MCF 10A (cell line): ENCODE measurements at regions not wholly inside any gene's neighbourhood (a gene's known extent, or its start where the extent isn't known, plus 50 kb on each side); places are given as distances from the start of the nearest gene placed in this dataset.

Source experiments
- BruUV-seq: library from RNA; stranded (reverse); fragments of 400-500 nt; replicated peaks from 2 replicates; lab custom pipeline; 2021; lab: Mats Ljungman, UMichigan
- CTCF ChIA-PET: fragments of 300-600 bp; sonication (Branson Sonifier 250); formaldehyde crosslinking; extraction: SDS; loops from one replicate; lab custom pipeline; 2021; ENCODE audit warnings: antibody characterized with exemption, inconsistent platforms; lab: Yijun Ruan, JAX
- POLR2A ChIA-PET: fragments of 300-600, 350-650 bp; sonication (Branson Sonifier 250); formaldehyde crosslinking; extraction: SDS; loops from one replicate; lab custom pipeline; 2020; ENCODE audit warnings: antibody characterized with exemption, inconsistent platforms; lab: Yijun Ruan, JAX
- DNase-seq: peaks from one replicate; pipeline ENCODE4 v3.0.0-alpha.2; 2018; ENCODE audit not compliant: unreplicated experiment
- H3K27ac Mint-ChIP-seq: one replicate; pipeline ENCODE4 v1.8.0; 2022; ENCODE audit warnings: mild to moderate bottlenecking, low read depth, mixed read lengths; ENCODE audit not compliant: unreplicated experiment
- H3K27me3 Mint-ChIP-seq: one replicate; pipeline ENCODE4 v1.8.0; 2022; ENCODE audit warnings: mixed read lengths; ENCODE audit not compliant: insufficient read depth, unreplicated experiment
- H3K36me3 Mint-ChIP-seq: one replicate; pipeline ENCODE4 v1.8.0; 2022; ENCODE audit warnings: mild to moderate bottlenecking, moderate library complexity, mixed read lengths; ENCODE audit not compliant: insufficient read depth, unreplicated experiment
- H3K4me1 Mint-ChIP-seq: one replicate; pipeline ENCODE4 v1.8.0; 2022; ENCODE audit warnings: mixed read lengths; ENCODE audit not compliant: insufficient read depth, unreplicated experiment
- H3K4me3 Mint-ChIP-seq: one replicate; pipeline ENCODE4 v1.8.0; 2022; ENCODE audit warnings: mild to moderate bottlenecking, moderate library complexity, mixed read lengths; ENCODE audit not compliant: unreplicated experiment
- H3K9me3 Mint-ChIP-seq: one replicate; pipeline ENCODE4 v1.8.0; 2022; ENCODE audit warnings: mixed read lengths; ENCODE audit not compliant: unreplicated experiment
- intact Hi-C: fragments of 100-400 bp; cut with micrococcal nuclease; formaldehyde crosslinking; loops from 2 replicates; pipeline ENCODE4 v1.14.1; 2022
- TF ChIP-seq, protein P1 (sequence below): fragments of 200-600 bp; IDR thresholded peaks from one replicate; pipeline ENCODE4 v1.8.0; 2022; ENCODE audit warnings: antibody characterized with exemption, mild to moderate bottlenecking; ENCODE audit not compliant: unreplicated experiment

GRCh38 chr4:36394352-36394903, 113.0 kb downstream of the DTHD1 start:
- Mint-ChIP-seq H3K4me1 (peaks cover 28% of the 10 kb centered on the region), H3K4me3 (no peak overlapping the region), H3K27me3 (no peaks in the 10 kb centered on the region), H3K27ac (no peak overlapping the region), H3K9me3 (no peaks in the 10 kb centered on the region), H3K36me3 (no peaks in the 10 kb centered on the region)
- BruUV-seq: no TSS peak
- CTCF ChIA-PET: interaction anchor here (1.5 kb wide), 1 partner anchor 965 kb away, joined by 3 read pairs; no protein-coding TSS in a partner anchor
- POLR2A ChIA-PET: interaction anchor here (0.7 kb wide), 1 partner anchor 30 kb away, joined by 3 read pairs; no protein-coding TSS in a partner anchor
- intact Hi-C loops: no loop called here
- TF ChIP-seq, protein P1, sequence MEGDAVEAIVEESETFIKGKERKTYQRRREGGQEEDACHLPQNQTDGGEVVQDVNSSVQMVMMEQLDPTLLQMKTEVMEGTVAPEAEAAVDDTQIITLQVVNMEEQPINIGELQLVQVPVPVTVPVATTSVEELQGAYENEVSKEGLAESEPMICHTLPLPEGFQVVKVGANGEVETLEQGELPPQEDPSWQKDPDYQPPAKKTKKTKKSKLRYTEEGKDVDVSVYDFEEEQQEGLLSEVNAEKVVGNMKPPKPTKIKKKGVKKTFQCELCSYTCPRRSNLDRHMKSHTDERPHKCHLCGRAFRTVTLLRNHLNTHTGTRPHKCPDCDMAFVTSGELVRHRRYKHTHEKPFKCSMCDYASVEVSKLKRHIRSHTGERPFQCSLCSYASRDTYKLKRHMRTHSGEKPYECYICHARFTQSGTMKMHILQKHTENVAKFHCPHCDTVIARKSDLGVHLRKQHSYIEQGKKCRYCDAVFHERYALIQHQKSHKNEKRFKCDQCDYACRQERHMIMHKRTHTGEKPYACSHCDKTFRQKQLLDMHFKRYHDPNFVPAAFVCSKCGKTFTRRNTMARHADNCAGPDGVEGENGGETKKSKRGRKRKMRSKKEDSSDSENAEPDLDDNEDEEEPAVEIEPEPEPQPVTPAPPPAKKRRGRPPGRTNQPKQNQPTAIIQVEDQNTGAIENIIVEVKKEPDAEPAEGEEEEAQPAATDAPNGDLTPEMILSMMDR: no peak
- DNase-seq: peak; percentile 10

- ChIA-PET POLR2A (interaction anchor here (0.7 to 1.3 kb wide), 5 partner anchors 37 to 840 kb away, joined by 3 read pairs; partner anchors contain the start of gene ARAP2), CTCF (interaction anchor here (0.6 to 6.3 kb wide), 40 partner anchors 9 to 1478 kb away, joined by 3 to 75 read pairs (median 5); partner anchors contain the start of genes ARAP2 and NWD2)
- TF ChIP-seq, protein P1: peak; percentile 76
These were observed 118.4 kb downstream of the DTHD1 start for GRCh38 chr4:36399762-36400353.

DNA sequence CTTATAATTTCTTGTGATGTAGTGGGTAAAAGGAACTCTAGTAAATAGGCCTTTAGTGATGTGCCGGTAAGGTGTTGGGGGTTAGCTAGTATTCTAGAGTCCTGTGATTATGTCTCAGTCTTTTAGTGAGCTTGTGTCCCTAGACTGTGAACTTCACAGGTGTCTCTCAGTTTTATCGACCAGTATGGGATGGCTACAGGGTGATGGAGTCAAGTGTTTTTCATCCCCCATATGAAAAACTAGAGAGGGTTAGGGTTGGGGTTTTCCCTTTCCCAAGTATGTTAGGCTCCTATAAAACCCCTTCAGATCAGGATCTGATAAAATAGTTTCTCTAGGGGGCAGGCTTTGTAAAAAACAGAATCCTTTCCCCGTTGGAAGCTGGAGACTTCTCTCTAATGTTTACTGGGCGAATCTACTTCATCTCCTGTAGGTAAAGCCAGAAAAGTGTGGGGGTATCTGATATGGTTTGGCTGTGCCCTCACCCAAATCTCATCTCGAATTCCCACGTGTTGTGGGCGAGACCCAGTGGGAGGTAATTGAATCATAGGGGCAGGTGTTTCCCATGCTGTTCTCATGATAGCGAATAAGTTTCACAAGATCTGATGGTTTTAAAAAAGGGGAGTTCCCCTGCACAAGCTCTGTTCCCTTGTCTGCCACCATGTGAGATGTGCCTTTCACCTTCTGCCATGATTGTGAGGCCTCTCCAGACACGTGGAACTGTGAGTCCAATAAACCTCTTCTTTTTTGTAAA, 120.8 kb downstream of the DTHD1 start:
- TF ChIP-seq, protein P1: no peak
- DNase-seq: no peak
- CTCF ChIA-PET: interaction anchor here (0.6 to 6.3 kb wide), 10 partner anchors 9 to 988 kb away, joined by 3 to 75 read pairs (median 4); no protein-coding TSS in a partner anchor
- no peaks in the 10 kb centered on the region for H3K27me3 Mint-ChIP-seq
- no peak overlapping the region for H3K4me3 Mint-ChIP-seq
- no TSS peak for BruUV-seq
- POLR2A ChIA-PET: interaction anchor here (0.5 kb wide), 1 partner anchor 208 kb away, joined by 4 read pairs; no protein-coding TSS in a partner anchor
- H3K4me1 Mint-ChIP-seq: no peaks in the 10 kb centered on the region
- H3K9me3 Mint-ChIP-seq: no peaks in the 10 kb centered on the region
- intact Hi-C loops: no loop called here
- H3K27ac Mint-ChIP-seq: no peak overlapping the region
- no peaks in the 10 kb centered on the region for H3K36me3 Mint-ChIP-seq

More at GRCh38 chr4:36399762-36400353, 118.4 kb downstream of the DTHD1 start:
- Mint-ChIP-seq H3K9me3 (no peaks in the 10 kb centered on the region), H3K27me3 (no peaks in the 10 kb centered on the region), H3K4me3 (no peak overlapping the region), H3K4me1 (peaks cover under 1% of the 10 kb centered on the region), H3K36me3 (no peaks in the 10 kb centered on the region), H3K27ac (no peak overlapping the region)
- peak; percentile 47 for DNase-seq
- intact Hi-C loops: loop anchor here (1.0 kb wide), 1 partner anchor 49 kb away; no protein-coding TSS in a partner anchor
- no TSS peak for BruUV-seq

DNA sequence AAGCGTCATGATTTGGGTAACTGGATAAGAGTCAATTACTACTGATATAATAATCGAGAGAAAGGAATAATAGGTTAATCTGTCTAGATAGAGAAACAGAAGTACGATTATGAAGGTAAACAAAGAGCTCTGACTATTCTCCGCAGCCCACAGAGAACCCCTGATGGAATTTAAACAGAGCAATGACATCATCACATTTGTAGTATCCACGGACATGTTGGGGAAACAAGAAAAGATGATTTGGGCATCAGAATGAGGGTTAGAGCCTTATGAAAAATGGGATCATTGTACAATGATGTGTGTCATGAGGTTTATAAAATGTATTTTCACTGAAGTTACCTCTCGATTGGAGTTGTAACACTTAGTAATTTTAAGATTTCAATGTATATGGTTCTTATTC, 129.9 kb downstream of the DTHD1 start:
- TF ChIP-seq, protein P1: no peak
- no peak overlapping the region for H3K4me3 Mint-ChIP-seq
- no peak overlapping the region for H3K27ac Mint-ChIP-seq
- intact Hi-C loops: loop anchor here (10.0 kb wide), 2 partner anchors 313 to 503 kb away; no protein-coding TSS in a partner anchor
- no peak for DNase-seq
- no TSS peak for BruUV-seq
- no peaks in the 10 kb centered on the region for H3K9me3 Mint-ChIP-seq
- no peaks in the 10 kb centered on the region for H3K4me1 Mint-ChIP-seq
- ChIA-PET POLR2A (no interaction called here), CTCF (interaction anchor here (0.6 to 3.1 kb wide), 2 partner anchors 12 to 751 kb away, joined by 3 to 12 read pairs; no protein-coding TSS in a partner anchor)
- no peaks in the 10 kb centered on the region for H3K36me3 Mint-ChIP-seq
- H3K27me3 Mint-ChIP-seq: no peaks in the 10 kb centered on the region
